Osteoblast (primary cell): ENCODE measurements at regions not wholly inside any gene's neighbourhood (a gene's known extent, or its start where the extent isn't known, plus 50 kb on each side); places are given as distances from the start of the nearest gene placed in this dataset.
A peak's percentile ranks its signal among the peaks of the same experiment; 100 is the strongest.

Experiments
- DNase-seq: peaks from one replicate; pipeline ENCODE4 v3.0.0; 2011; ENCODE audit warnings: low spot score, mixed read lengths; ENCODE audit not compliant: insufficient read length; ENCODE audit errors: missing footprints
- H2AFZ ChIP-seq: 2 replicates; pipeline ENCODE4 v1.6.0; 2011; ENCODE audit warnings: mild to moderate bottlenecking, low read length
- H3K27ac ChIP-seq: 2 replicates; pipeline ENCODE4 v1.5.1; 2011; ENCODE audit warnings: mild to moderate bottlenecking, low read depth, low read length, moderate library complexity
- H3K27me3 ChIP-seq: 2 replicates; pipeline ENCODE4 v1.6.0; 2012; ENCODE audit warnings: mild to moderate bottlenecking, control low read depth, inconsistent platforms, low read length, moderate library complexity; ENCODE audit not compliant: insufficient read depth
- H3K36me3 ChIP-seq: 2 replicates; pipeline ENCODE4 v1.5.1; 2011; ENCODE audit warnings: mild to moderate bottlenecking, low read length, control low read depth, moderate library complexity; ENCODE audit not compliant: insufficient read depth
- H3K4me1 ChIP-seq: 2 replicates; pipeline ENCODE4 v1.5.1; 2011; ENCODE audit warnings: mild to moderate bottlenecking, low read length, control low read depth, moderate library complexity; ENCODE audit not compliant: insufficient read depth
- H3K4me2 ChIP-seq: 2 replicates; pipeline ENCODE4 v1.6.0; 2011; ENCODE audit warnings: mild to moderate bottlenecking, low read length; ENCODE audit not compliant: insufficient read depth
- H3K4me3 ChIP-seq: fragments of 200-600 bp; sonication (generic); 3 replicates; pipeline ENCODE4 v1.5.1; 2012; ENCODE audit warnings: mild to moderate bottlenecking, low read length, inconsistent platforms; ENCODE audit not compliant: insufficient read depth
- H3K79me2 ChIP-seq: 2 replicates; pipeline ENCODE4 v1.6.0; 2012; ENCODE audit warnings: mild to moderate bottlenecking, low read length, control low read depth, inconsistent platforms; ENCODE audit not compliant: insufficient read depth
- H3K9me3 ChIP-seq: 2 replicates; pipeline ENCODE4 v1.5.1; 2011; ENCODE audit warnings: low read depth, low read length, control low read depth
- H4K20me1 ChIP-seq: 2 replicates; pipeline ENCODE4 v1.6.0; 2012; ENCODE audit warnings: mild to moderate bottlenecking, low read length, control low read depth; ENCODE audit not compliant: insufficient read depth
- CTCF ChIP-seq: IDR thresholded peaks from 2 replicates; pipeline ENCODE4 v1.5.1; 2011; ENCODE audit warnings: mild to moderate bottlenecking, low read depth, low read length, moderate library complexity; ENCODE audit errors: extremely low read depth

GRCh38 chr1:93805027-93805610 lies 73.9 kb downstream of the DNTTIP2 start:
- H3K27ac ChIP-seq, result peak overlapping the region; percentile 60
- peak overlapping the region; percentile 54 for H3K4me3 ChIP-seq
- no peak for TF ChIP-seq CTCF
- H3K36me3 ChIP-seq, result no peaks in the 10 kb centered on the region
- no peaks in the 10 kb centered on the region for H3K9me3 ChIP-seq
- peaks cover 26% of the 10 kb centered on the region for H3K4me1 ChIP-seq
- H3K79me2 ChIP-seq, result no peaks in the 10 kb centered on the region
- DNase-seq, result no peak
- peak overlapping the region; percentile 79 for H3K4me2 ChIP-seq
- no peak overlapping the region for H2AFZ ChIP-seq
- H3K27me3 ChIP-seq, result no peaks in the 10 kb centered on the region
- H4K20me1 ChIP-seq, result no peaks in the 10 kb centered on the region

DNA sequence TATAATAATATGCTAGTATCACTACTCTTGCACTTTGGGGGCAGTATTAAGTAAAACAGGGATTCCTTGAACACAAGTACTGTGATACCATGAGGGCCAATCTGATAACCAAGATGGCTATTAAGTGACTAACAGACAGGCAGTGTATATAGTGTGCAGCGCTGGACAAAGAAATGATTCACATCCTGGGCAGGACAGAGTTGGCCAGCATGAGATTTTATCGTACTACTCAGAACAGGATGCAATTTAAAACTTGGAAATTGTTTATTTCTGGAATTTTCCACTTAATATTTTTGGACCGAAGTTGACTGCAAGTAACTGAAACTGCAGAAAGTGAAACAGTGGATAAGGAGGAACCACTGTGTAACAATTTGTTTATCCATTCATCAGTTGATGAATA lies 74.6 kb downstream of the DNTTIP2 start:
- H3K4me1 ChIP-seq, result peaks cover 26% of the 10 kb centered on the region
- H3K4me2 ChIP-seq, result peak overlapping the region; percentile 79
- H3K79me2 ChIP-seq, result no peaks in the 10 kb centered on the region
- H3K27me3 ChIP-seq, result no peaks in the 10 kb centered on the region
- H4K20me1 ChIP-seq, result no peaks in the 10 kb centered on the region
- DNase-seq, result no peak
- TF ChIP-seq CTCF, result no peak
- peak overlapping the region; percentile 54 for H3K4me3 ChIP-seq
- no peak overlapping the region for H2AFZ ChIP-seq
- H3K9me3 ChIP-seq, result no peaks in the 10 kb centered on the region
- no peaks in the 10 kb centered on the region for H3K36me3 ChIP-seq
- peak overlapping the region; percentile 60 for H3K27ac ChIP-seq

DNA sequence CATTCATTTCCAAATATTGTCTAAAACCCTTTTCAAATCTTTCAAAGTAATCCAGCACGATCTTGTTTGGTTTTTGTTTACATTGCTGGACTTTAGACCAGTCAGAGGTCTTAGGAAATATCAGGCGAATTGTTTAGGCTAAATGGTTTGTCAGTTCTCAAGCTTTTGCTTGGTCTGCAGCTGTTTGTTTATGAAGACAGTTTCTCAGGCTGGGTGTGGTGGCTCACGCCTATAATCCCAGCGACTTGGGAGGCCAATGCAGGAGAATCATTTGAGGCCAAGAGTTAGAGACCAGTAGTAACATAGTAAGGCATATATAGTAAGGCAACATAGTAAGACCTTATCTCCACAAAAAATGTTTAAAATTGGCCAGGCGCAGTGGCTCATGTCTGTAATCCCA lies 77.5 kb downstream of the DNTTIP2 start:
- no peak for DNase-seq
- no peak overlapping the region for H3K4me2 ChIP-seq
- no peak for TF ChIP-seq CTCF
- H3K36me3 ChIP-seq, result no peaks in the 10 kb centered on the region
- peaks cover 41% of the 10 kb centered on the region for H3K4me1 ChIP-seq
- H4K20me1 ChIP-seq, result no peaks in the 10 kb centered on the region
- no peak overlapping the region for H2AFZ ChIP-seq
- H3K27me3 ChIP-seq, result no peaks in the 10 kb centered on the region
- H3K4me3 ChIP-seq, result no peak overlapping the region
- H3K79me2 ChIP-seq, result no peaks in the 10 kb centered on the region
- no peaks in the 10 kb centered on the region for H3K9me3 ChIP-seq
- no peak overlapping the region for H3K27ac ChIP-seq

- Histone ChIP-seq H3K27ac (no peak overlapping the region), H3K27me3 (no peaks in the 10 kb centered on the region), H3K4me1 (peaks cover 41% of the 10 kb centered on the region), H3K79me2 (no peaks in the 10 kb centered on the region), H3K4me3 (no peak overlapping the region), H4K20me1 (no peaks in the 10 kb centered on the region), H3K4me2 (no peak overlapping the region), H3K9me3 (no peaks in the 10 kb centered on the region), H3K36me3 (no peaks in the 10 kb centered on the region), H2AFZ (no peak overlapping the region)
- no peak for TF ChIP-seq CTCF
- no peak for DNase-seq
Measured at GRCh38 chr1:93800856-93801255, 78.2 kb downstream of the DNTTIP2 start.
